MCF 10A (cell line): ENCODE measurements at regions not wholly inside any gene's neighbourhood (a gene's known extent, or its start where the extent isn't known, plus 50 kb on each side); places are given as distances from the start of the nearest gene placed in this dataset.
A peak's percentile ranks its signal among the peaks of the same experiment; 100 is the strongest.

ENCODE experiments used
- BruUV-seq: library from RNA; stranded (reverse); fragments of 400-500 nt; replicated peaks from 2 replicates; lab custom pipeline; 2021; lab: Mats Ljungman, UMichigan
- CTCF ChIA-PET: fragments of 300-600 bp; sonication (Branson Sonifier 250); formaldehyde crosslinking; extraction: SDS; loops from one replicate; lab custom pipeline; 2021; ENCODE audit warnings: antibody characterized with exemption, inconsistent platforms; lab: Yijun Ruan, JAX
- POLR2A ChIA-PET: fragments of 300-600, 350-650 bp; sonication (Branson Sonifier 250); formaldehyde crosslinking; extraction: SDS; loops from one replicate; lab custom pipeline; 2020; ENCODE audit warnings: antibody characterized with exemption, inconsistent platforms; lab: Yijun Ruan, JAX
- DNase-seq: peaks from one replicate; pipeline ENCODE4 v3.0.0-alpha.2; 2018; ENCODE audit not compliant: unreplicated experiment
- H3K27ac Mint-ChIP-seq: one replicate; pipeline ENCODE4 v1.8.0; 2022; ENCODE audit warnings: mild to moderate bottlenecking, low read depth, mixed read lengths; ENCODE audit not compliant: unreplicated experiment
- H3K27me3 Mint-ChIP-seq: one replicate; pipeline ENCODE4 v1.8.0; 2022; ENCODE audit warnings: mixed read lengths; ENCODE audit not compliant: insufficient read depth, unreplicated experiment
- H3K36me3 Mint-ChIP-seq: one replicate; pipeline ENCODE4 v1.8.0; 2022; ENCODE audit warnings: mild to moderate bottlenecking, moderate library complexity, mixed read lengths; ENCODE audit not compliant: insufficient read depth, unreplicated experiment
- H3K4me1 Mint-ChIP-seq: one replicate; pipeline ENCODE4 v1.8.0; 2022; ENCODE audit warnings: mixed read lengths; ENCODE audit not compliant: insufficient read depth, unreplicated experiment
- H3K4me3 Mint-ChIP-seq: one replicate; pipeline ENCODE4 v1.8.0; 2022; ENCODE audit warnings: mild to moderate bottlenecking, moderate library complexity, mixed read lengths; ENCODE audit not compliant: unreplicated experiment
- H3K9me3 Mint-ChIP-seq: one replicate; pipeline ENCODE4 v1.8.0; 2022; ENCODE audit warnings: mixed read lengths; ENCODE audit not compliant: unreplicated experiment
- CTCF ChIP-seq: fragments of 200-600 bp; IDR thresholded peaks from one replicate; pipeline ENCODE4 v1.8.0; 2022; ENCODE audit warnings: antibody characterized with exemption, mild to moderate bottlenecking; ENCODE audit not compliant: unreplicated experiment
- intact Hi-C: fragments of 100-400 bp; cut with micrococcal nuclease; formaldehyde crosslinking; loops from 2 replicates; pipeline ENCODE4 v1.14.1; 2022

GRCh38 chr5:58394339-58394738, 65.5 kb downstream of the PLK2 start:
- Mint-ChIP-seq H3K9me3 (no peaks in the 10 kb centered on the region), H3K4me3 (no peak overlapping the region), H3K4me1 (peaks cover 4% of the 10 kb centered on the region), H3K27ac (no peak overlapping the region), H3K36me3 (no peaks in the 10 kb centered on the region), H3K27me3 (no peaks in the 10 kb centered on the region)
- ChIA-PET CTCF (interaction anchor here (0.6 to 1.0 kb wide), 2 partner anchors 9 to 16 kb away, joined by 3 to 4 read pairs; no protein-coding TSS in a partner anchor), POLR2A (interaction anchor here (0.7 kb wide), 1 partner anchor 16 kb away, joined by 3 read pairs; no protein-coding TSS in a partner anchor)
- BruUV-seq: no TSS peak
- intact Hi-C loops: no loop called here
- TF ChIP-seq CTCF: no peak
- DNase-seq: no peak

- no TSS peak for BruUV-seq
- no peaks in the 10 kb centered on the region for H3K9me3 Mint-ChIP-seq
- no peaks in the 10 kb centered on the region for H3K36me3 Mint-ChIP-seq
- ChIA-PET CTCF (no interaction called here), POLR2A (interaction anchor here (1.0 kb wide), 1 partner anchor 10 kb away, joined by 3 read pairs; no protein-coding TSS in a partner anchor)
- H3K27ac Mint-ChIP-seq: no peak overlapping the region
- intact Hi-C loops: no loop called here
- no peak for TF ChIP-seq CTCF
- DNase-seq: no peak
- no peak overlapping the region for H3K4me3 Mint-ChIP-seq
- H3K27me3 Mint-ChIP-seq: no peaks in the 10 kb centered on the region
- peaks cover 4% of the 10 kb centered on the region for H3K4me1 Mint-ChIP-seq
These were observed 66.2 kb downstream of the PLK2 start for GRCh38 chr5:58393716-58394115.

GRCh38 chr5:58392496-58392895, 67.4 kb downstream of the PLK2 start:
- no peaks in the 10 kb centered on the region for H3K36me3 Mint-ChIP-seq
- H3K4me3 Mint-ChIP-seq: no peak overlapping the region
- no TSS peak for BruUV-seq
- no peak for TF ChIP-seq CTCF
- H3K27ac Mint-ChIP-seq: peak overlapping the region; percentile 14
- no peak for DNase-seq
- POLR2A ChIA-PET: interaction anchor here (0.7 to 1.0 kb wide), 2 partner anchors 11 to 55 kb away, joined by 3 read pairs; no protein-coding TSS in a partner anchor
- intact Hi-C loops: no loop called here
- peaks cover 4% of the 10 kb centered on the region for H3K4me1 Mint-ChIP-seq
- no peaks in the 10 kb centered on the region for H3K9me3 Mint-ChIP-seq
- CTCF ChIA-PET: interaction anchor here (0.8 kb wide), 1 partner anchor 43 kb away, joined by 4 read pairs; no protein-coding TSS in a partner anchor
- no peaks in the 10 kb centered on the region for H3K27me3 Mint-ChIP-seq

- Mint-ChIP-seq H3K36me3 (no peaks in the 10 kb centered on the region), H3K4me1 (no peaks in the 10 kb centered on the region), H3K27ac (no peak overlapping the region), H3K4me3 (no peak overlapping the region), H3K27me3 (no peaks in the 10 kb centered on the region), H3K9me3 (no peaks in the 10 kb centered on the region)
- ChIA-PET CTCF (no interaction called here), POLR2A (interaction anchor here (0.6 to 0.7 kb wide), 2 partner anchors 78 to 266 kb away, joined by 3 read pairs; no protein-coding TSS in a partner anchor)
- intact Hi-C loops: no loop called here
- DNase-seq: peak; percentile 35
- BruUV-seq: no TSS peak
- TF ChIP-seq CTCF: no peak
These were observed 76.4 kb downstream of the PLK2 start for GRCh38 chr5:58383448-58383847.
